ENCODE measurements at regions not wholly inside any gene's neighbourhood (a gene's known extent, or its start where the extent isn't known, plus 50 kb on each side); places are given as distances from the start of the nearest gene placed in this dataset.

DNA sequence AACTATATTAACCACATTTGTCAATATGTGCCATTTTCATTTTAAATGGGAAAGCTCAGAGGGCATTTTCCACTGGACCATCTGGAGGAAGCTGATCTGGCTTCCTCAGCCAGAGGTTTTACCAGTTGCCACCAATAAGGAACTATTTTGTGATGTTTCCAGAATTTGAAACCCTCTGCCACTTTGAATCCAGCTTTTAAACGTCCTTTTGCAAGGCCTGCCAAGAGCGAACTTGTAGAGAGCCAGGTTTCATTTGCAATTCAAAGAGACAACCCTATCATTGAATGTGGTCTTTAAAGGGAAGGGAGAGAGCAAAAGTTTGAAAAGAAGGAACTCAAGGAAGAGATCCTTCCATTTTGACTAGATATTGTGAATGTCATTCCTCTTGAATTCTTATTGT, 123.3 kb upstream of the CHL1 start:
- H3K4me3 ChIP-seq (ENCODE audit: low read length) = no peak overlapping the region
- DNase-seq (ENCODE audit: low read depth, low spot score) = no peak

DNA sequence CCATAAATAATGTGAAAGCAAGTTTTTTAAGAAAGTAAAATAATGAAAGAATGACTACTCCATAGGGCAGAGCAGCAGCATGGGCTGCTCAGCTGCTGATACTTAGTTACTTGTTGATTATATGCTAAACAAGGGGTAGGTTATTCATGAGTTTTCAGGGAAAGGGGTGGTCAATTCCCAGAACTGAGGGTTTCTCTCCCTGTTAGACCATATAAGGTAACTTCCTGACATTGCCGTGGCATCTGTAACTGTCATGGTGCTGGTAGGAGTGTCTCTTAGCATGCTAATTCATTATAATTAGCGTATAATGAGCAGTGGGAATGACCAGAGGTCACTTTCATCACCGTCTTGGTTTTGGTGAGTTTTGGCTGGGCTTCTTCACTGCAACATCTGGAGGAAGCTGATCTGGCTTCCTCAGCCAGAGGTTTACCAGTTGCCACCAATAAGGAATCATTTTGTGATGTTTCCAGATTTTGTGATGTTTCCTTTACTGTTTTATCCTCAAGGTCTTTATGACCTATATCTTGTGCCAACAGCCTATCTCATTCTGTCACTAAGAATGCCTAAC, 121.8 kb upstream of the CHL1 start:
- DNase-seq (ENCODE audit: low read depth, low spot score) = no peak

DNA sequence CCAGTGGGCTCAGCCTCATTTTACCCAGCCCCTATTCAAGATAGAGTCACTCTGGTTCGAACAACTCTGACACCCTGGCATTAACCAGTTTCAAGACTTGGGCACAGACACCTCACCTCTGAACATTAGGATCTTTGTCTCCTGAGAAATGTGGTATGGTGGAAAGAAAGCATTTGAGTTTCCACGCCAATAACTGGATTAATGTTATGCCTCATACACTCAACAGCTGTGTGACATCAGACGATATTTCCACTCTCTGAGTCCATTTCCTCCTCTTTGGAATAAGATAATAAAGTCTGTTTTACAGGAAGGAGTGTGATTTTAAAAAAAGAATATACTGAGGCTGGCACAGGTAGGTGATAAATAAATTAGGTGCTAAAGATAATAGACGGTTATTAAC, 121.3 kb upstream of the CHL1 start:
- no peak overlapping the region for H3K4me3 ChIP-seq (ENCODE audit: low read length)
- no peak for DNase-seq (ENCODE audit: low read depth, low spot score)

More for the DNA sequence above, 121.8 kb upstream of the CHL1 start:
- H3K4me3 ChIP-seq (ENCODE audit: low read length) = no peak overlapping the region

DNA sequence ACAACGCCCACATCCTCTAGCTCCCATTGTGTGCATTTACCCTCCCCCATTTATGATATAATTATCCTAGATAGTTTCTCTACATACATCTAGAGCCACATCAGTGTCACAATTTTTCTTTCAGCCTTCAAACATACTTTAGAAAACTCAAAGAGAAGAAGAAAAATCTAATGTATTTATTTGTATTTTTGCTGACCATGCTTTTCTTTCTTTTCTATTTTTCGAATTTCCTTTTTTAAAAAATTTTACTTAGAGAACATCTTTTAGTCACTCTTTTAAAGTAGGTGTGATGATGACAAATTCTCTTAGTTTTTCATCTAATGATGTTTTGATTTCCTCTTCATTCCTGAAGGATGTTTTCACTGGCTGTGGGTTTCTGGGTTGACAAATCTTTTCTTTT, 117.0 kb upstream of the CHL1 start:
- no peak for DNase-seq (ENCODE audit: low read depth, low spot score)
- no peak overlapping the region for H3K4me3 ChIP-seq (ENCODE audit: low read length)

DNA sequence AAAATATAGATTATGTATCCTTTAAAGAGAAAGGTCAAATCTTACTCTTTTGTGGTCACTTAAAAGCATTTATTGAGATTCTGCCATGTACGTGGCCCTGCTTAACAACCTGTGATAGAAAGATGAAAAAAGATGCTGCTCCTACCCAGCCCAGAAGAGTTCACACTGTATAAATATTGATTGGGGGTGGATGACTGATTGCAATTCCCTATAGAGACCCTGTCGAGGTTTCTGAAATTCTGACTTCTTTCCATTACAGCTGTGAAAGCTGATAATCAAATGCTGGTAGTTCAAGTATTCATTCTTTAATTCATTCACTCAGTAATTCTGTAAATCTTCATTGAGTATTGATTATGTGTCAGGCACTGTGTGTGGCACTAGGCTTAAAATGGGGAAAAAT, 114.1 kb upstream of the CHL1 start:
- DNase-seq (ENCODE audit: low read depth, low spot score) = no peak
- no peak overlapping the region for H3K4me3 ChIP-seq (ENCODE audit: low read length)

DNA sequence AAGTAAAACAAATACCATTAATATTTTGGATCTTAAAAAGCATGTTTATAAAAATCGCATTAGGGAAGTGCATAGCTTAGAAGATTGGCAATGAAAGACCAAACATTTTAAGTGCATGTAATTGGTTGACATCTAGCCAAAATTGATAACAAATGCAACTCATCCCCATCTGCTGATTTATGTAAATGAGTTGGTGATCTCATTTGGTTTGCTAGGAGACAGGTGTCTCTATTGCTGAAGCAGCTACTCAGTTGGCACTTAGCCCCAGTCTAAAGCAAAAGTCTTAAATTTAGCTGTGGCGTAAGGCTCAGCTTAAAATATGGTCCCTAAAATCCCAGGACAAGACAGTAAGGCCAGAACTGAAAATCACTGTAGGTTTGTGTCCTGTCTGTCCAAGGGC, 113.5 kb upstream of the CHL1 start:
- DNase-seq (ENCODE audit: low read depth, low spot score) = no peak
- H3K4me3 ChIP-seq (ENCODE audit: low read length) = no peak overlapping the region

DNA sequence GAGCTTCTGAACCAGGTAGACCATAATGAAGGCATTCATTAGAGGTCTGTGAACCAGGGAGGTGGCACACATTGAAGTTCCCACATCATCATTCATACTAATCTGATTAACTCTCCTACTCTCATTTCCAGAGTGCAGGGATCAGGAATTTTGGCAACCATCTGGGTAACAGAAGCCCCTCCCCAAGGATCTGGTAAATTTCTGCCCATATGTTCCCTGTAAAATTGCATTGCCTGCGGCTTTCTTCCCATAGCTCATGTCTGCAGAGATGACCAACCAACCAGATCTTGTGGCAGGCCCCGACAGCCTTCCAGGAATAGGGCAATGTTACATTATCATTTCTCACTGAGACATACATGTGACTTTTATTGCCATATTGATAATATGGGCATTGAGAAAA, 111.4 kb upstream of the CHL1 start:
- no peak for DNase-seq (ENCODE audit: low read depth, low spot score)

DNA sequence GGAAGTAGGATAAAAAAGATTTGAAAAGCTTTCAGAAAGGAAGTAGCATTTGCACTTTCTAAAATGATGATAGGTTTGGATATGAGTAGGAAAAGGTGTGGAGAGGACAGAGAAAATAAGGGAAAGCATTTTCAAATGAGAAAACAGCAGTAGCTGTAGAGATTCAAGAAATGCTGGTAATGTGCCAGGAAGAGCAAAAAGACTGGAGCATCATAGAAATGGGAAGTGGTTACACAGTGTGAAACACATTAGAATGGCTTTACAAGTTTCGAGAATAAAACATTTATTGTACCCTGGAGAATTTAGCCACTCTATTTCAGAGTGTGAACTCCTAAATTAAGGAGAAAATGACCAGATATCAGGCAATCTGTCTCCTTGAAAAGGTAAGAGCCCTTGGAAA, 108.3 kb upstream of the CHL1 start:
- no peak for DNase-seq (ENCODE audit: low read depth, low spot score)
- no peak overlapping the region for H3K4me3 ChIP-seq (ENCODE audit: low read length)

More for the DNA sequence above, 111.4 kb upstream of the CHL1 start:
- H3K4me3 ChIP-seq (ENCODE audit: low read length) = no peak overlapping the region

DNA sequence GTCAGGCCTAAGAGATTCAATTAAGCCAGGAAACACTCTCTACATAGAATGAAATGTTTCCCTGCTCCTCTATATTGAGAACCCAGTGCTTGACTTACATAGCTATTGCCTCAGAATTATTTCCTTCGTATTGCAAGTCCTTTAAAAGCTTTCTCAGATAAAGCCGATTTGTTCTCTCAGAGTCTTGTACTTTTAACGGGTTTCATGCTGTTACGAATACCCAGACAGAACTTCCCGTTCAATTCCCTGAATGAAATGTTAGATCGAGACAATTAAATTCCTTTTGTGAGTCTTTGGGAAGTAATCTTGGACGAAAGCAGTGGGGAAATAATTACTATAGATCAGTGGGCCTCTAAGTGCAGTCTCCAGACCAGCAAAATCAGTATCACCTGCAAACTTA, 102.8 kb upstream of the CHL1 start:
- H3K4me3 ChIP-seq (ENCODE audit: low read length) = no peak overlapping the region
- DNase-seq (ENCODE audit: low read depth, low spot score) = no peak

DNA sequence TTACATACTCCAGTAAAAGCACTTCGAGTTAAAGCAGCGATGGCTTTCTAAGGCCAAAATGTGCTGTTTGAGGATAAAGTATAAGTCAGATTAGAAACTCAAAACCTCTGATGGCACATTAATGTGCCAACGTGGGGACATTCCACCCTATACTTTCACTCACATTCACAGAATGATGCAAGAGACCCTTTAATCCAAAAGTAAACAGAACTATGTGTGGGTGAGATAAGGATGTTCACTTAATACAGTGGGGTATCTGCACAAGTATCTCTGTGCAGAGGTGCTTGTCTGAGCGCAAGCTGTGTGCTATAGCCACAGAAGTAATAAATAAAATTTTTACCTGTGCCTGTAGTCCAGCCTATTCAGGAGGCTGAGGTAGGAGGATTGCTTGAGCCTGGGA, 100.3 kb upstream of the CHL1 start:
- H3K4me3 ChIP-seq (ENCODE audit: low read length) = no peak overlapping the region
- no peak for DNase-seq (ENCODE audit: low read depth, low spot score)

DNA sequence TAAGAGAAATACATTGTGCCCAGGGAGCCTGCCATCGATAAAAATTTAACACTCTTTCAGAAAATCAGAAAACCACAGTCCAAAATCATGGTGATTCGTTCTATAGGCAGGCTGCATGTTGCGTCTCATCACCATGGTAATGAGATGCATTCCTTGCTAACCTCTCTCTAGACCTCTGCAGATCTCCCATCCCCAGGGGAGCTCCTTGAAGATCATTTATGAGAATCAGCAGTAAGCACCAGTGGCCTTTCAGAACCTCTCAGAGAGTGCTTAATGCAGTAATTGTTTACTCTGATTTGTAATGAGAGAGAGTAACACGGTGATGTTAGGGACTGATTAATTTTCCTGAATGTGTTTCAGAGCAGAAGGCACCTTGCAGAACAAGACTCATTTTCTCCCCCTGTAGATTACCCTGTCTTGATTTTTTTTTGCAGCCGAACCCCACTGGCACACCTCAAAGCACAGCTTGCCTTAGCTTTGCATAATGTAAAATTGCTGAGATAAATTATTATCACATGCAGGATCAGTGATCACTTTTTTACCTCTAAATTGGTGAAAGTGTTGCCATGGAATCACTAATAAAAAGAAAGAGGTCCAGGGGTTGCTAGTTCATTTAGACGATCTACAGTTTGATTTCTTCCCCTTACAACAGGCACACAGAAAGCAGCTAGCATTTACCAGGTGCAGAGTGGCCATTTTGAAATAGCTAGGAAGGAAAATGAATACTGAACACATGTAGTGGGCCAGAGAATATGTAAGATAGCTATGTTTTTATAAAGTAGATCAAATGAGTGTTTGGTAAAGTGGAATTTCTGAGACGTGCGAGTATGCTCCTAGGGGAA, 98.9 kb upstream of the CHL1 start:
- no peak for DNase-seq (ENCODE audit: low read depth, low spot score)
- no peak overlapping the region for H3K4me3 ChIP-seq (ENCODE audit: low read length)

DNA sequence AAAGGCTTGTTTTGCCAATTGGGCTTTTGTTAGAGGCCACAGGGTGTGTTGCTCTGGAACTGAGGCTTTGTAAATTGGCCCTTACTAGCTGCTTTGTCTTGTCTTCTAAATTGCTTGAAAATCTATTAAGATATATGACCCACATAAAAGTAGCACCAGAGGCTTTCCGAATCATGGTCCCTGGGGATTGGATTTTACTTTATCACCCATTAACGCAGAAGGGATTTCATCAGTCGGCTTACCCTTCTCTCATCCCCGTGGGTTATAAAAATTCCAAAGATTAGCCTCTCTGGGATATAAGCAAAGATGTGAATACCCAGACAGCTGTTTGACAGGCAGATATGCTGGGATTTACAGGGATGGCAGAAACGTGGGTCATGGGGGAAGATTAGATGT, 98.3 kb upstream of the CHL1 start:
- DNase-seq (ENCODE audit: low read depth, low spot score) = no peak
- no peak overlapping the region for H3K4me3 ChIP-seq (ENCODE audit: low read length)

DNA sequence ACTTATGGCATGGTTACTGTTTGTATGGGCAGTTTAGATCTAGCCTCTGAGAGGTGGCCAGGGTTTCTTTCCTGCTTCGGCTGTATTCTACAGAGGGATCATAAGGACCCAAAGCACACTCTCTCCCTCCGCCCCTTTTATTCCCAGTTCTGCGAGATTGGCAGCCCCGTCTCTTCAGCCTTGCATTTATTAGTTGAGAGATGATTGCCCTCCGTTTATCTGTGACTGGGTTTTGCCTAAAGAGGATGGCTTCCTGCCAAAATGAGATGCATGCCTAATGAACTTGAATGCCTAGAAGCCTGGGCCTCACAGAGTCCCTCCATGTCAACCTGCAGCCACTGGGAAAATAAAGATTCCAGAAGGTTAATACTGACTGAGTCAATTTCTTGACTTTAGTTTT, 97.1 kb upstream of the CHL1 start:
- no peak for DNase-seq (ENCODE audit: low read depth, low spot score)
- H3K4me3 ChIP-seq (ENCODE audit: low read length) = no peak overlapping the region

DNA sequence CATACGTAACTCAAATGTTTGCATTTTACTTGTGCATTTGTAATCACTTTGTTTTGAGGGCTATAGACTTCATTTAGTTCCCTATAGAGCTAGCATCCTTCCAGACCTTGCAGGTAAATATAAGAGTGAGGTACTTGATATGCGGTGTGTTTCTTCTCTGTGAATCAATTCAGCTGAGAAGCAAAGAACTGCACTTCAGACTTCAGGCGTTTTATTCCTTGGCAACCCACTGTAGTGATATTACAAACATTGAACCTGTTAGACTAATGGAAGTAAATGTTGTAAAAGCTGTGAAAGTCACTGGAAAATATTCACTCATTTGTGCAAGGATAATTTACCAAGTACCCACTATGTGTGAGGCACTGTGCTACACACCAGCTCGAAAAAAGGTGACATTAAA, 94.1 kb upstream of the CHL1 start:
- DNase-seq (ENCODE audit: low read depth, low spot score) = no peak
- H3K4me3 ChIP-seq (ENCODE audit: low read length) = no peak overlapping the region

DNA sequence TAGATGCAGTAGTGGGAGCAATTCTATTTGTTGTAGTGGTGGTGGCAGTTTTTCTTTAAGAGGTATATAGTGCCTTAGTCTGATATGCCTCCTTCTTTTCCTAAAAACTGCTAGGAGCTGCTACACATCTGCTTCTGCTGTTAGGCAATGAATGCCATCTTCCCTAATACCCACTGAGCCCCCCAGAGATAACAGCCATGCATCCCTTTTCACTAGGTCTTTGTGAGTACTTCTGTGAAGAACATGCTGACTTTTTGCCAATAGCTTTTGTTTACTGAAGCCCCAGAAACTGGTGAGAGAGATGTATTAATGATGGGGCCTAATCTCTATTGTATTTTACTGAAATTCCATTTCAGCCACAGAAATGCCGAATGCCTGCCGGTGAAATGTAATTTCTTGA, 92.6 kb upstream of the CHL1 start:
- DNase-seq (ENCODE audit: low read depth, low spot score) = no peak
- no peak overlapping the region for H3K4me3 ChIP-seq (ENCODE audit: low read length)

DNA sequence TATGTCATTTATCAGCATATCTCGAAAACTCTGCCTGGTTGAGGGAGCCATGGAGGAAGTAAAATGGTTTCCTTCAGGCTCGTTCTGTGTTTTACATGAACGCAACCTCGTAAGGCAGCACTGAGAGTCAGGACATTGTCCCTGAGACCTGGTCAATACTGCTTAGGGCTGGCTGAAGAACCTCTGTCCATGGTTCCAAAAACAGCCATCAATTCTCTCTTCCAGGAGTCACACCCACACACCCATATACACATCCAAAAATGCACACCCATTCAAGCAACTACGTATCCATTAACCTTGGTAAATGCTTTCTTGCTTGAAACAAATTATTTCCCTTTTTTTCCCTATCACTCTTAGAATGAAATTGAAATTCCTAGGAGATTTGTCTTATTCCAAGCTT, 91.0 kb upstream of the CHL1 start:
- H3K4me3 ChIP-seq (ENCODE audit: low read length) = no peak overlapping the region
- DNase-seq (ENCODE audit: low read depth, low spot score) = no peak

DNA sequence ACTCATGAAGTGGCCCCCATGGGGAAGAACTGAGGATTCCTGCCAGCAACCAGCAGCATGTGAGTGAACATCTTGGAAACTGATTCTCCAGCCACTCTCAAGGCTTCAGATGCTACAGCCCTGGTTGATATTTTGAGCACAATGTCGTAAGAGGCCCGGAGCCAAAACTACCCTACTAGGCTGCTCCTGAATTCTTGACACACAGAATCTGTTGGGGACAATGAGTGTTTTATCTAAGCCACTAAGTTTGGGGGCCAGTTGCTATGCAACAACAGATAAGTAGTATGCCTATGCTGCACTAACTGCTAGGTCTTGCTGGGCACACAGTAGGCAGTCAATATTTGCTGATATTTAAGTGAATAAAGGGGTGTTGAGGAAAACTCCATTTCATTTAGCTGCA, 89.9 kb upstream of the CHL1 start:
- no peak for DNase-seq (ENCODE audit: low read depth, low spot score)
- H3K4me3 ChIP-seq (ENCODE audit: low read length) = no peak overlapping the region

DNA sequence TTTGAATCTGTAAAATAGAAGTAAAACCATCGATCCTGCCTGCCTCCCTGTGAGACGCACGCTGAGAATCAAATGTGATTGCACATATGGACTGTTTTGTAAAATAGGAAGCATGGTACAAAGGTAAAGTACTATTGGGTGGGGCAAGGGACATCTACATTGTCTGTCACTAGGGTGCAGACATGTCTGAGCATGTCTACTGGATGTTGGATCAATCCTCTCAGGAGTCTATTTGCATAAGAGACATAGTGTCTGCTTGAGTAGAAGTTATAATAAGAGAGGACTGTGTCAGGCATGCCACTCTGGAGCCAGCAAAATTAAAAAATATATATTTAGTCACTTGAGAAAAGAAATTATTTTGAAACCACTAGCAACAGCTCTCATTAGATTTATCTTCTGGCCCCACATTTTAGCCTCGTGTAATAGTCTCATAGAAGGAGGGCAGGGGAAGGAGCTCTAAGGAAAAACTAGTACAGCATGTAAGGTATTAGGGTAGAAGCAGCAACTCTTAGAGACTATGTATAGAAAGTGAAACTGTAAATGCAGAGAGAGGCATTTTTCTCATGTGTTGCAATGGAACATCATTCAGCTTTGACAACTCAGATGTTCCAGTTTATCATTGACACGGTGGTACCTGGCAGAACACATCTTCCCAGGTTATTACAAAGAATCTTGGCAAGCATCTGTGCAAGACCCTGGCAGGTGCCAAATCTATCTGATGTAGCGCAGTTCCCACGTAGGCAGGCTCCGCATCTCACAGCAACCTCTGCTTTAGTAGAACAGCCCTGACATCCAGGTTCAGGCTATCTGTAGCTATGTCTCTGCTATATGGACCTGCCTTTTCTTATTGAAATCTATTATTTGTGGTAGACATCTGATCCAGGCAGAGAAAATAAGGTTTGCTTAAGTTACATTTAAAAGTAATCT, 85.2 kb upstream of the CHL1 start:
- no peak overlapping the region for H3K4me3 ChIP-seq (ENCODE audit: low read length)
- DNase-seq (ENCODE audit: low read depth, low spot score) = no peak

DNA sequence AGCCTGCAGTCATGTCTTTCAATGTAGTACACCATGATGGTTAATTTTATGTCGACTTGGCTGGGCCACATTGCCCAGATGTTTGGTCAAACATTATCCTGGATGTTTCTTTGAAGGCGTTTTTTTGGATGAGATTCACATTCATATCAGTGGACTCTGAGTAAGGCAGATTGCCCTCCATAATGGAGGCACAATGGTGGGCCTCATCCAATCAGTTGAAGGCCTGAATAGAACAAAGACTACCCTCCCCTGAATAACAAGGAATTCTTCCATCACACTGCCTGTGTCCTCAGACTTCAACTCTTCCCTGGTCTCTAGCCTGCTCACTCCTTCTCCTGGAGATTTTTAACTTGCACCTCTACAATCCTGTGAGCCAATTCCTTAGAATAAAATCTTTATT, 83.8 kb upstream of the CHL1 start:
- no peak overlapping the region for H3K4me3 ChIP-seq (ENCODE audit: low read length)
- DNase-seq (ENCODE audit: low read depth, low spot score) = no peak

DNA sequence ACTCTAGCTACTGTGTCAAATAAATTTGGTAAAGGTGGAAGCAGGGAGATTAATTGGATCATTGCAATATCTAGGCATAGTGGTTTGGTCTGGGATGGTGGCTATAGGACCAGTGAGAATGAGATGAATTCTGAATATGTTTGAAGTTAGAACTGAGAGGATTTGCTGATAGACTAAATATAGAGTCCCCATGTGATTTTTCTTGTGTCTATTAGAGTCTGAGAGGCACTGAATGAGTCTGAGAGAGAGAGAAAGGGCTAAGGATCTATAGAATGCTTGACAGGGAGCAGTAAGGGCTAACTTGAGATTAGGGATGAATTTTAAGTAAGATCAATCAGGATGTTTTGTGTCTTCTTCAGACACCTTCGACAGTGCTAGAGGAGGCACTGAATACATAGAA, 77.9 kb upstream of the CHL1 start:
- no peak for DNase-seq (ENCODE audit: low read depth, low spot score)
- H3K4me3 ChIP-seq (ENCODE audit: low read length) = no peak overlapping the region
